ENCODE measurements at regions not wholly inside any gene's neighbourhood (a gene's known extent, or its start where the extent isn't known, plus 50 kb on each side); places are given as distances from the start of the nearest gene placed in this dataset.

GRCh38 chr11:128179039-128179438, 408.3 kb downstream of the ETS1 start:
- TF ChIP-seq CTCF (IDR thresholded peaks at IDR 0.05; ENCODE audit: insufficient read depth, low read depth, low read length) (no peak), EZH2 (IDR thresholded peaks at IDR 0.05; ENCODE audit: insufficient read depth, low read length) (no peak)

Measured in astrocyte (in vitro differentiated cells and primary cell).